Activated gamma-delta T cell (primary cell): ENCODE measurements at regions not wholly inside any gene's neighbourhood (a gene's known extent, or its start where the extent isn't known, plus 50 kb on each side); places are given as distances from the start of the nearest gene placed in this dataset.
"Not testable (repeated sequence)": the region's sequence is repeated elsewhere in the genome, so short reads cannot be mapped to it uniquely, and the experiment has no call there.

ENCODE experiments used
- DNase-seq: peaks from one replicate; lab custom pipeline; 2025; lab: John Stamatoyannopoulos, UW

DNA sequence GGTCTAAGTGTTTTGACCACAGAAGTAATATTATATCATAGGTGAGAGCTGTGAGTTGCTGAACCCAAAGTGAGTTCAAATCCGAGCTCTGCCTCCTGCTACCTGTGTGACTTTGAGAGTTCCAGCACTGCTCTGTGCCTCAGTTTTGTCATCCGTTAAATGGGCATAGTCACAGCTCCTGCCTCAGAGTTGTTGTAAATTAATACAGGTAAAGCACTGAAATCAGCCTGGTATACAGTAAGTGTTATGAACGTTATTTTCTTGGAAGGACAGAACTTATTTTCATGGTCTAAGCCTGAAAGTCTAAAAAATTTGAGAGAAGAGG is 65.4 kb upstream of the ZNF195 start:
- DNase-seq = not testable (repeated sequence)

DNA sequence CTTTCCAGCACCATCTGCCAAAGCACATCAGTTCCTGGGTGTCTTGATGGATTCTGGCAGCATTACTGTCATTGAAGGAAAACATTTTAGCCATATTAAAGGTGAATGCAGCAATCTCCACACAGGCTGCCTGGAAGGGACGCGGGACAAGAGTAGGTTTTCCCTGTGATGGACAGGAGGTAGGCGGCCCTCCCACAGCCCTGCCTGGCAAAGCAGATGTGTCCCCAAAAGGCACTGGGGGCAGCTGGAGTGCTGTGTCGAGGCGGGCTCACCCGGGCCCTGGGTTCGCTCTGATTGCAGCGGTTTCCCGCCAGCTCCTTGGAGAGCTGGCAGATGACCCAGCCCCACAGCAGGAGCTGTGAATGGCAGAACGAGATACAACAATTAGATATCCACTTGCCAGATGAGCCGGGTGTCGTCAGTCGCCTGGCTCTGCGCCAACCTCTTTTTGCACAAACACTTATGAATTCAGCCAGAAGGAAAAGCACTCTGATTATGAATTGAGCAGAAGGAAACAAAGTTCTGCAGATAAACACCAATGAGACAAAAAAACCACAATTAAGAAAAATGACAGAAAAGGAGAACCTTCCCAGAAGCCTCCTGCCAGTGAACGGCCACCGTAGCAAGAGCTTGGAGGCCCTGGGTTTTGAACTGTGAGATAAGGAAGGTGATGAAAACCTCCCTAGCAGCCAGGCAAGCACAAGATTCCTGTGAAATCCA is 64.9 kb upstream of the ZNF195 start:
- DNase-seq = not testable (repeated sequence)

DNA sequence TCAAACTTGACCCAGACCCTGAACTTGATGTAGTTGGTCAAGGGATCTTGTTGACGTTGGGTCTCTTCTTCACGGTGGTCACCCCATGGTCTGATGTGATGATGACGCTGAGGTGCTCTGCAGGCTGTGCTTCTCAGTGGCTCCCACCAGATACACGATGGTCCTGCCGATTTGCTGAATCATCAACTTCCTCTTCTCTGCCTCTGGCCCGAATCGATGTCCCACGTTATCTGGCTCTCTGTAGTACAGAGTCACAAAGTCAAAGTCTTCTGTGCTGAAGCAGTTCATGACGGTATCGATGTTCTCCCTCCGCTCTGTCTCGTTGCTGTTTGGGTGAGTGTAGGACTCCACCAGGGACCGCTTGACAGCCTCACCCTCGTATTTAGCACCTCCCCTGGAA is 58.5 kb upstream of the ZNF195 start:
- not testable (repeated sequence) for DNase-seq

DNA sequence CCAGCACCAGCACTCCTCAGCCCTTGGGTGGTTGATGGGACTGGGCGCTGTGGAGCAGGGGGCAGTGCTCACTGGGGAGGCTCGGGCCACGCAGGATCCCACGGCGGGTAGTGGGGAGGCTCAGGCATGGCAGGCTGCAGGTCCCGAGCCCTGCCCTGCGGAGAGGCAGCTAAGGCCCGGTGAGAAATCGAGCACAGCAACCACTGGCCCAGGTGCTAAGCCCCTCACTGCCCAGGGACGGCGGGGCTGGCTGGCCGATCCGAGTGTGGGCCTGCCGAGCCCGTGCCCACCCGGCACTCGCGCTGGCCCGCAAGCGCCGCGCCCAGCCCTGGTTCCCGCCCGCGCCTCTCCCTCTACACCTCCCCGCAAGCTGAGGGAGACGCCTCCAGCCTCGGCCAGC is 56.0 kb upstream of the ZNF195 start:
- DNase-seq = no peak

DNA sequence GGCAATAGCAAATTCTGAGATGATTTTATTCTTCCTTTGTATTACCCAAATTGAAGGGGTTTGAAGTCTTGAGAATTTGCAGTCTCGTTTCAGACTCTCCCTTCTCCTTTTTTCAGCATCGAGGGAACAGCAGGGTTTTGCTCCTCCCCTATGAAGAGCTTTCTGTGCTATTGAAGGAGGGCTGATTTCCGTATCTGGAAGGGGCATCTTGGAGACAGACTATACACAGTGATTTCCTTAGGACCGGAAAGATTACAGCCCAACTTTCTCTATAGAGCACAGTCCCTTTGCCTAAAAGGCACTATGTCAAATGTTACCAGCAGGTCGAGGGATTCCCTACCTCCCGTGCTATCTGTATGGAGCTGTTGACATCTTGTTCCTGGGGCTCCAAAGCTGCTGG is 50.2 kb upstream of the ZNF195 start:
- DNase-seq = not testable (repeated sequence)
